Loucy (cell line): ENCODE measurements at regions not wholly inside any gene's neighbourhood (a gene's known extent, or its start where the extent isn't known, plus 50 kb on each side); places are given as distances from the start of the nearest gene placed in this dataset.

Experiments
- H2AFZ ChIP-seq: fragments of 200-600 bp; sonication (generic); 2 replicates; pipeline ENCODE4 v1.6.0; 2016; ENCODE audit warnings: antibody characterized with exemption, mild to moderate bottlenecking, low read length, moderate library complexity
- H3F3A ChIP-seq: fragments of 200-600 bp; 2 replicates; pipeline ENCODE4 v1.6.0; 2016; ENCODE audit warnings: antibody characterized with exemption, low read depth, mild to moderate bottlenecking
- H3K27me3 ChIP-seq: fragments of 200-600 bp; sonication (generic); 2 replicates; pipeline ENCODE4 v1.6.1; 2014; ENCODE audit warnings: low read length, mild to moderate bottlenecking; ENCODE audit not compliant: insufficient read depth, poor library complexity, severe bottlenecking
- H3K36me3 ChIP-seq: fragments of 200-600 bp; sonication (generic); 2 replicates; pipeline ENCODE4 v1.6.1; 2016; ENCODE audit warnings: low read length; ENCODE audit not compliant: insufficient read depth
- H3K4me1 ChIP-seq: fragments of 200-600 bp; sonication (generic); 2 replicates; pipeline ENCODE4 v1.5.1; 2014; ENCODE audit warnings: low read length, mild to moderate bottlenecking; ENCODE audit not compliant: insufficient read depth, poor library complexity, severe bottlenecking
- H3K4me2 ChIP-seq: fragments of 200-600 bp; sonication (generic); 2 replicates; pipeline ENCODE4 v1.6.0; 2014; ENCODE audit warnings: antibody characterized with exemption, low read length, low read depth, mild to moderate bottlenecking; ENCODE audit not compliant: poor library complexity, severe bottlenecking
- H3K4me3 ChIP-seq: fragments of 200-600 bp; sonication (generic); 2 replicates; pipeline ENCODE4 v1.5.1; 2014; ENCODE audit warnings: low read length, mild to moderate bottlenecking, mixed read lengths; ENCODE audit not compliant: poor library complexity, severe bottlenecking
- H3K79me2 ChIP-seq: fragments of 200-600 bp; sonication (generic); 2 replicates; pipeline ENCODE4 v1.6.1; 2014; ENCODE audit warnings: low read length; ENCODE audit not compliant: insufficient read depth
- H3K9ac ChIP-seq: fragments of 200-600 bp; sonication (generic); 2 replicates; pipeline ENCODE4 v1.6.0; 2014; ENCODE audit warnings: mild to moderate bottlenecking, low read depth, low read length, moderate library complexity; ENCODE audit not compliant: poor library complexity, severe bottlenecking
- H3K9me2 ChIP-seq: fragments of 200-600 bp; sonication (generic); replicated peaks from 2 replicates; pipeline ENCODE4 v1.6.1; 2016; ENCODE audit warnings: low read depth, low read length, mixed read lengths
- H3K9me3 ChIP-seq: fragments of 200-600 bp; sonication (generic); 2 replicates; pipeline ENCODE4 v1.6.1; 2014; ENCODE audit warnings: mild to moderate bottlenecking, antibody characterized with exemption, low read length, low read depth; ENCODE audit not compliant: insufficient read depth
- H4K20me1 ChIP-seq: fragments of 200-600 bp; sonication (generic); 2 replicates; pipeline ENCODE4 v1.6.0; 2014; ENCODE audit warnings: antibody characterized with exemption, low read length, mild to moderate bottlenecking; ENCODE audit not compliant: insufficient read depth, poor library complexity, severe bottlenecking
- CTCF ChIP-seq: fragments of 200-600 bp; sonication (generic); conservative IDR thresholded peaks from 2 replicates; pipeline ENCODE4 v1.5.1; 2014; ENCODE audit warnings: mild to moderate bottlenecking, antibody characterized with exemption, low read length
- EZH2phosphoT487 ChIP-seq: fragments of 200-600 bp; IDR thresholded peaks from 2 replicates; pipeline ENCODE4 v1.6.1; 2018; ENCODE audit warnings: antibody characterized with exemption, mild to moderate bottlenecking, moderate library complexity, borderline replicate concordance

- H3F3A ChIP-seq: no peaks in the 10 kb centered on the region
- no peaks in the 10 kb centered on the region for H4K20me1 ChIP-seq
- no peaks in the 10 kb centered on the region for H3K79me2 ChIP-seq
- no peaks in the 10 kb centered on the region for H3K9me2 ChIP-seq
- H3K4me1 ChIP-seq: peaks cover 24% of the 10 kb centered on the region
- TF ChIP-seq CTCF (no peak), EZH2phosphoT487 (no peak)
- H3K9ac ChIP-seq: no peak overlapping the region
- peak overlapping the region; percentile 23; the same call in 1 of the 2 replicates for H2AFZ ChIP-seq
- peak overlapping the region; percentile 14 for H3K4me3 ChIP-seq
- H3K4me2 ChIP-seq: peak overlapping the region; percentile 46
- no peaks in the 10 kb centered on the region for H3K27me3 ChIP-seq
- no peaks in the 10 kb centered on the region for H3K36me3 ChIP-seq
- no peaks in the 10 kb centered on the region for H3K9me3 ChIP-seq
Observed at GRCh38 chr6:119443993-119444641, 94.6 kb upstream of the MAN1A1 start.

DNA sequence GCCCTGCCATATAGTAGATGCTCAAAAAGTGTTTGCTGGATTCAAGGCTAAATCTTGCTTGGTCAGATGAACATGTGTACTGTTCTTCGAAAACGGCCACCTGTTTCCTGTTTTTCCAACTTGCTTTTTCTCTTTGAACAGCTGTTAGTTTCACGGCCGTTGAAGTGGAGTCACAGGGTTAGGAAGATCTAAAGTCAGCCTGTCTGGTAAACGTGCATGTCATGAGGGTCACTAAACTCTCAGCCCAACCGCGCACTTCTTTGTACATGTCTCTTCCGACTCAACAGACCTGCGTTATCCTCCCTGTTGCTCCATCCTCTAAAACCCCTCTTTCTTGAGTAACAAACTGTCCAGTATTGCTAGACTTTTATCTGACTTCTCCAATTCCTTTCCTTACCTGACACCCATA lies 93.2 kb upstream of the MAN1A1 start:
- Histone ChIP-seq H3K9me3 (no peaks in the 10 kb centered on the region), H3K4me1 (peaks cover 24% of the 10 kb centered on the region), H3K36me3 (no peaks in the 10 kb centered on the region), H3K4me2 (peak overlapping the region; percentile 14), H3F3A (no peaks in the 10 kb centered on the region), H3K27me3 (no peaks in the 10 kb centered on the region), H3K4me3 (no peak overlapping the region), H3K79me2 (no peaks in the 10 kb centered on the region), H3K9me2 (no peaks in the 10 kb centered on the region), H2AFZ (no peak overlapping the region), H4K20me1 (no peaks in the 10 kb centered on the region), H3K9ac (no peak overlapping the region)
- no peak for TF ChIP-seq CTCF
- TF ChIP-seq EZH2phosphoT487: no peak

GRCh38 chr6:119440953-119441352 lies 91.4 kb upstream of the MAN1A1 start:
- Histone ChIP-seq H3K36me3 (no peaks in the 10 kb centered on the region), H3K4me1 (peaks cover 24% of the 10 kb centered on the region), H3K4me2 (no peak overlapping the region), H3K79me2 (no peaks in the 10 kb centered on the region), H3K27me3 (no peaks in the 10 kb centered on the region), H3K9ac (no peak overlapping the region), H3F3A (no peaks in the 10 kb centered on the region), H3K9me3 (no peaks in the 10 kb centered on the region), H4K20me1 (no peaks in the 10 kb centered on the region), H3K9me2 (no peaks in the 10 kb centered on the region), H3K4me3 (no peak overlapping the region), H2AFZ (no peak overlapping the region)
- no peak for TF ChIP-seq CTCF
- TF ChIP-seq EZH2phosphoT487: no peak
